ENCODE measurements at regions not wholly inside any gene's neighbourhood (a gene's known extent, or its start where the extent isn't known, plus 50 kb on each side); places are given as distances from the start of the nearest gene placed in this dataset.

DNA sequence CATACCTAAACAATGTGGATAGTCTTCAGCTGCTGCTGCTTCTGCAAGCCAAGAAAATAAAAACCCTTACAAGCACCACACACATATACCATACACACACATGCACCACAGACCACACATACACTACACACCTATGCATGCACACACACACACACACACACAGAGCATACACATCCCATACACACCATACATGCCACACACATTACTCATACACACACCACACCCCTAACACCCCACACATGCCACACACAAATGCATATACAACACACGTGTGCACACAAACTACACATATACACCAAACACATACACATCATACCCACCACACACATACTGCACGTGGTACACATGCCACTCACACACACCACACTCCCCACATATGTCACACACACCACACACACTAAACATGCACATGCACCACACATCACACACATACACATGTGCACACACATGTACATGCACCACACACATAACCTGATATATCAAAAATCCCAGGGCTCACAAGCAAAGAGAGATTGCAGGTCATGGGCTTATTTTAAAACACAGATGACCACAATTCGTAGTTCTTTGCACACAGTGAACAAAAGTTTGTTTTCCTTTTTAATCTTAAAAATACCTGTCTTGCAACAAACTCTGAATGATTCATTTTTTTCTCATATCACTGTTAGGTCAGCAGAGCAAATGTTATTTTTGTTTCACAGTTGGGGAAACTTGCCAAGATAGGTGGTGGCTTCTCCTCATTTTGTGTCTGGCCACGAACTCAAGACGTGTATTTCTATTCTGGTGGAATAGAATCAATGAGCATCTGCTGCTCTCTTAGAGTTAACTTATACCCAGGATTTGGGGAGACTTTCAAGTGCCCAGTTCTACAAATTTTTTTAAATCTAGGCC, 456.6 kb downstream of the FGF9 start:
- Histone ChIP-seq H3F3A (ENCODE audit: insufficient read depth, low read depth) (no peaks in the 10 kb centered on the region), H3K9me2 (ENCODE audit: insufficient read depth) (no peaks in the 10 kb centered on the region), H3K4me3 (no peak overlapping the region), H4K20me1 (ENCODE audit: insufficient read depth) (no peaks in the 10 kb centered on the region), H3K27ac (no peak overlapping the region), H3K79me2 (ENCODE audit: low read depth) (no peaks in the 10 kb centered on the region), H3K27me3 (ENCODE audit: insufficient read depth, low read depth) (peaks cover 17% of the 10 kb centered on the region; the same call in 1 of the 2 replicates), H3K9me3 (ENCODE audit: insufficient read depth, low read depth) (no peaks in the 10 kb centered on the region), H2AFZ (no peak overlapping the region), H3K4me2 (no peak overlapping the region), H3K36me3 (ENCODE audit: low read depth) (no peaks in the 10 kb centered on the region), H3K4me1 (replicated peaks; ENCODE audit: insufficient read depth) (no peaks in the 10 kb centered on the region)
- no TSS peak for BruUV-seq (replicated peaks)
- intact Hi-C loops (cut with micrococcal nuclease; ENCODE audit: unreplicated experiment): no loop called here
- ChIA-PET POLR2A (ENCODE audit: unreplicated experiment) (no interaction called here), CTCF (no interaction called here)
- TF ChIP-seq, protein P1, sequence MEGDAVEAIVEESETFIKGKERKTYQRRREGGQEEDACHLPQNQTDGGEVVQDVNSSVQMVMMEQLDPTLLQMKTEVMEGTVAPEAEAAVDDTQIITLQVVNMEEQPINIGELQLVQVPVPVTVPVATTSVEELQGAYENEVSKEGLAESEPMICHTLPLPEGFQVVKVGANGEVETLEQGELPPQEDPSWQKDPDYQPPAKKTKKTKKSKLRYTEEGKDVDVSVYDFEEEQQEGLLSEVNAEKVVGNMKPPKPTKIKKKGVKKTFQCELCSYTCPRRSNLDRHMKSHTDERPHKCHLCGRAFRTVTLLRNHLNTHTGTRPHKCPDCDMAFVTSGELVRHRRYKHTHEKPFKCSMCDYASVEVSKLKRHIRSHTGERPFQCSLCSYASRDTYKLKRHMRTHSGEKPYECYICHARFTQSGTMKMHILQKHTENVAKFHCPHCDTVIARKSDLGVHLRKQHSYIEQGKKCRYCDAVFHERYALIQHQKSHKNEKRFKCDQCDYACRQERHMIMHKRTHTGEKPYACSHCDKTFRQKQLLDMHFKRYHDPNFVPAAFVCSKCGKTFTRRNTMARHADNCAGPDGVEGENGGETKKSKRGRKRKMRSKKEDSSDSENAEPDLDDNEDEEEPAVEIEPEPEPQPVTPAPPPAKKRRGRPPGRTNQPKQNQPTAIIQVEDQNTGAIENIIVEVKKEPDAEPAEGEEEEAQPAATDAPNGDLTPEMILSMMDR (conservative IDR thresholded peaks at IDR 0.05): no peak
- no peak for TF ChIP-seq EZH2 (IDR thresholded peaks at IDR 0.05; ENCODE audit: low read depth)
- no peak for DNase-seq

DNA sequence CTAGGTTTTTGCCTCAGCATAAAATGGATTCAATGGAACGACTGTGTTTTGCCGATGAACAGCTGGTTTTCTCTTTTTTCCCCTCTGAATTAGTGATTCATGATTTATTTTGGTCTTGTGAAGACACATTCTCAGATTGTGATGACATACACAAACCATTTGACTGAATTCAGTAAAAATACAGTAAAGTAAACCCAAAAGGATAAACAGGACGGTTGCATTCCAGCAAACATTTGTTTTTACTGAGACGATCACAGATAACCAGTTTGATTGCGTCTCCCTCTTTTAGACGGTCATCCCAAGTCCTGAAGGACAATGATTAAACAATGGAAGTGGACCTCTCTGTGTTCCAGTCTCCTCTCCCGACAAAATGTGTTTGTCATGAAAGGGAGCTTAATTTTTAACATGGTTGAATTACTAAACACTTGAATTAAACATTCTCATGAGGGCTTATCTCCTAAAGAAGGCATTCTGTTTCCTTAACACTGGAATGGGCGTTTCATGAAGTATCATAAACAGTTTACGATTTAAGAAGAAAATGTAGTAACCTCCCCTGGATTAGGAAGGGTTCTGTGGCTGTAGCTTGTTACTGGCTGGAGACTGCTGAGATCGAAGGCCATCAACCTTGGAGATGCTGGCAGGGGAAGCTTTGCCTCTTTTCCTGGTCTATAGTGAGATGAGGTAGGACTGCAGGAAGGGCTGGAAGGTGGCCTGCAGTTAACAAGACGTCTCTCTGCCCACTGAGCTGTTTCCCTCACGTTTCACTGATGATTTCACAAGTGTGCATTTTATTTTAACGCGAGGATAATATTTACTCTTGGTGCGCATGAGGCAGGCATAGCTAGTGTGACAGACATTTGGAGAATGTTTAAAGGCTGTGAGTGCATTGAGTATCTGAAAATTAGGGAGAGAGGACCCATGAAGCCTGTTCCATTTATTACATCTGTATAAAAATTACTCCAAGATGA, 457.9 kb downstream of the FGF9 start:
- POLR2A ChIA-PET (ENCODE audit: unreplicated experiment): no interaction called here
- BruUV-seq (replicated peaks): no TSS peak

GRCh38 chr13:22130254-22130653, 459.4 kb downstream of the FGF9 start:
- no TSS peak for BruUV-seq (replicated peaks)
- POLR2A ChIA-PET (ENCODE audit: unreplicated experiment): no interaction called here
- Histone ChIP-seq H3K9me2 (ENCODE audit: insufficient read depth) (no peaks in the 10 kb centered on the region), H3K9me3 (ENCODE audit: insufficient read depth, low read depth) (no peaks in the 10 kb centered on the region), H3F3A (ENCODE audit: insufficient read depth, low read depth) (no peaks in the 10 kb centered on the region), H3K36me3 (ENCODE audit: low read depth) (no peaks in the 10 kb centered on the region), H3K27ac (no peak overlapping the region), H3K27me3 (ENCODE audit: insufficient read depth, low read depth) (peaks cover 37% of the 10 kb centered on the region), H3K4me3 (no peak overlapping the region), H4K20me1 (ENCODE audit: insufficient read depth) (no peaks in the 10 kb centered on the region), H2AFZ (no peak overlapping the region), H3K4me1 (replicated peaks; ENCODE audit: insufficient read depth) (no peaks in the 10 kb centered on the region), H3K4me2 (no peak overlapping the region), H3K79me2 (ENCODE audit: low read depth) (no peaks in the 10 kb centered on the region)
- CTCF ChIA-PET: no interaction called here
- no peak for DNase-seq
- TF ChIP-seq, protein P1 (conservative IDR thresholded peaks at IDR 0.05): no peak
- no peak for TF ChIP-seq EZH2 (IDR thresholded peaks at IDR 0.05; ENCODE audit: low read depth)
- intact Hi-C loops (cut with micrococcal nuclease; ENCODE audit: unreplicated experiment): no loop called here

More for the DNA sequence above, 457.9 kb downstream of the FGF9 start:
- Histone ChIP-seq H3K4me2 (no peak overlapping the region), H3K4me1 (replicated peaks; ENCODE audit: insufficient read depth) (no peaks in the 10 kb centered on the region), H3K9me2 (ENCODE audit: insufficient read depth) (no peaks in the 10 kb centered on the region), H4K20me1 (ENCODE audit: insufficient read depth) (no peaks in the 10 kb centered on the region), H3K9me3 (ENCODE audit: insufficient read depth, low read depth) (no peaks in the 10 kb centered on the region), H3K4me3 (no peak overlapping the region), H3K79me2 (ENCODE audit: low read depth) (no peaks in the 10 kb centered on the region), H3K27ac (no peak overlapping the region), H3K27me3 (ENCODE audit: insufficient read depth, low read depth) (peaks cover 25% of the 10 kb centered on the region), H3F3A (ENCODE audit: insufficient read depth, low read depth) (no peaks in the 10 kb centered on the region), H2AFZ (no peak overlapping the region), H3K36me3 (ENCODE audit: low read depth) (no peaks in the 10 kb centered on the region)
- intact Hi-C loops (cut with micrococcal nuclease; ENCODE audit: unreplicated experiment): no loop called here
- CTCF ChIA-PET: no interaction called here
- no peak for TF ChIP-seq EZH2 (IDR thresholded peaks at IDR 0.05; ENCODE audit: low read depth)
- TF ChIP-seq, protein P1 (conservative IDR thresholded peaks at IDR 0.05): no peak
- DNase-seq: no peak
